GM21529 (cell line): ENCODE measurements at regions not wholly inside any gene's neighbourhood (a gene's known extent, or its start where the extent isn't known, plus 50 kb on each side); places are given as distances from the start of the nearest gene placed in this dataset.
"Not testable (repeated sequence)": the region's sequence is repeated elsewhere in the genome, so short reads cannot be mapped to it uniquely, and the experiment has no call there.

ENCODE experiments used
- ATAC-seq: cut with Tn5 transposase; IDR thresholded peaks from one replicate; pipeline ENCODE4 v1.9.1; 2021; ENCODE audit not compliant: unreplicated experiment

- ATAC-seq = no peak
Measured at GRCh38 chr11:69572233-69572860, 68.6 kb upstream of the CCND1 start.

- no peak for ATAC-seq
Measured at GRCh38 chr11:69572861-69573260, 68.1 kb upstream of the CCND1 start.

- no peak for ATAC-seq
Measured at GRCh38 chr11:69573761-69574607, 67.0 kb upstream of the CCND1 start.

- ATAC-seq = no peak
Measured at GRCh38 chr11:69574608-69575255, 66.2 kb upstream of the CCND1 start.

- ATAC-seq = no peak
Measured at GRCh38 chr11:69575296-69576068, 65.5 kb upstream of the CCND1 start.

GRCh38 chr11:69576069-69576782 lies 64.7 kb upstream of the CCND1 start:
- no peak for ATAC-seq

GRCh38 chr11:69578167-69578566 lies 62.8 kb upstream of the CCND1 start:
- no peak for ATAC-seq

GRCh38 chr11:69580529-69580928 lies 60.4 kb upstream of the CCND1 start:
- no peak for ATAC-seq

GRCh38 chr11:69582756-69583467 lies 58.0 kb upstream of the CCND1 start:
- ATAC-seq = no peak

- ATAC-seq = no peak
Measured at GRCh38 chr11:69584160-69584559, 56.8 kb upstream of the CCND1 start.

GRCh38 chr11:69585385-69585784 lies 55.6 kb upstream of the CCND1 start:
- ATAC-seq = no peak

GRCh38 chr11:69587454-69588090 lies 53.4 kb upstream of the CCND1 start:
- no peak for ATAC-seq

- ATAC-seq = no peak
Measured at GRCh38 chr11:69588270-69588669, 52.7 kb upstream of the CCND1 start.

- ATAC-seq = not testable (repeated sequence)
Measured at GRCh38 chr11:69590088-69590487, 50.9 kb upstream of the CCND1 start.
